Suprapubic skin (tissue), 4 donors: ENCODE measurements at regions not wholly inside any gene's neighbourhood (a gene's known extent, or its start where the extent isn't known, plus 50 kb on each side); places are given as distances from the start of the nearest gene placed in this dataset.

Experiments
- EP300 ChIP-seq: sonication (generic); formaldehyde crosslinking; IDR thresholded peaks from one replicate; pipeline ENCODE4 v1.6.1; 2017; ENCODE audit warnings: antibody characterized with exemption
- POLR2A ChIP-seq, 2 donors: fragments of 450-650 bp; IDR thresholded peaks; one replicate each; pipeline ENCODE4 v1.6.1; 2017; ENCODE audit warnings: antibody characterized with exemption in 2 of 2, mild to moderate bottlenecking in 2 of 2, moderate library complexity in 2 of 2
- POLR2AphosphoS5 ChIP-seq, 3 donors: sonication (generic); formaldehyde crosslinking; IDR thresholded peaks; one replicate each; pipeline ENCODE4 v1.6.1; 2017; ENCODE audit warnings: antibody characterized with exemption in 3 of 3
- TF ChIP-seq, protein P1 (sequence below), 2 donors: fragments of 200-600 bp in 1 of 2; fragments of 450-650 bp in 1 of 2; sonication (generic) in 1 of 2; IDR thresholded peaks; one replicate each; pipeline ENCODE4 v1.5.1; 2016 to 2019; ENCODE audit warnings: antibody characterized with exemption in 2 of 2, mild to moderate bottlenecking in 1 of 2, moderate library complexity in 1 of 2

DNA sequence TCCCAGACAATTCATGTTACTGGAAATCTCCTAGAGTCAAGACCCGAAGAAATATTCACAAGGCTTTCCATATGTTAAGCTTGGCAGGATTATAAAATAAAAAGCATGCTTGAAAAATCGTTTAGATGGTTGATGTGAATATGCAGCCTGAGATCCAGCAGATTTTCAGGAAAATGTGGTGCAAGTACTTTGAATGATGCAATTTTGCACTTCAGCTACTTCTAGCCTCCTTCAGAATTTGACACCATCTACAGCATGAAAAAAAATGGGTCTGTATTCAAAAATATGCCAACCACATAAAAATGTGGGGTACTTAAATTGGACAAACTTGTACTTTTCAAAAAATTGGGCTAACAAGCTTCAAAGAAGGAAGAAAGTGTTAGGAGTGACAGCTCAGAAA is 340.6 kb upstream of the DCC start:
- TF ChIP-seq, protein P1, sequence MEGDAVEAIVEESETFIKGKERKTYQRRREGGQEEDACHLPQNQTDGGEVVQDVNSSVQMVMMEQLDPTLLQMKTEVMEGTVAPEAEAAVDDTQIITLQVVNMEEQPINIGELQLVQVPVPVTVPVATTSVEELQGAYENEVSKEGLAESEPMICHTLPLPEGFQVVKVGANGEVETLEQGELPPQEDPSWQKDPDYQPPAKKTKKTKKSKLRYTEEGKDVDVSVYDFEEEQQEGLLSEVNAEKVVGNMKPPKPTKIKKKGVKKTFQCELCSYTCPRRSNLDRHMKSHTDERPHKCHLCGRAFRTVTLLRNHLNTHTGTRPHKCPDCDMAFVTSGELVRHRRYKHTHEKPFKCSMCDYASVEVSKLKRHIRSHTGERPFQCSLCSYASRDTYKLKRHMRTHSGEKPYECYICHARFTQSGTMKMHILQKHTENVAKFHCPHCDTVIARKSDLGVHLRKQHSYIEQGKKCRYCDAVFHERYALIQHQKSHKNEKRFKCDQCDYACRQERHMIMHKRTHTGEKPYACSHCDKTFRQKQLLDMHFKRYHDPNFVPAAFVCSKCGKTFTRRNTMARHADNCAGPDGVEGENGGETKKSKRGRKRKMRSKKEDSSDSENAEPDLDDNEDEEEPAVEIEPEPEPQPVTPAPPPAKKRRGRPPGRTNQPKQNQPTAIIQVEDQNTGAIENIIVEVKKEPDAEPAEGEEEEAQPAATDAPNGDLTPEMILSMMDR (IDR thresholded peaks at IDR 0.05), result no peak
- no peak for TF ChIP-seq EP300
- TF ChIP-seq POLR2AphosphoS5 (IDR thresholded peaks at IDR 0.05), result no peak
- no peak for TF ChIP-seq POLR2A (IDR thresholded peaks at IDR 0.05)
